NCI-H2196 (cell line): ENCODE measurements at regions not wholly inside any gene's neighbourhood (a gene's known extent, or its start where the extent isn't known, plus 50 kb on each side); places are given as distances from the start of the nearest gene placed in this dataset.

ENCODE experiments used
- DNase-seq: peaks from one replicate; lab custom pipeline; 2025; ENCODE audit not compliant: unreplicated experiment; lab: John Stamatoyannopoulos, UW

- no peak for DNase-seq
Measured at GRCh38 chr11:31865606-31866300, 54.6 kb upstream of the PAX6 start.

- DNase-seq: no peak
Measured at GRCh38 chr11:31863170-31863832, 52.2 kb upstream of the PAX6 start.

DNA sequence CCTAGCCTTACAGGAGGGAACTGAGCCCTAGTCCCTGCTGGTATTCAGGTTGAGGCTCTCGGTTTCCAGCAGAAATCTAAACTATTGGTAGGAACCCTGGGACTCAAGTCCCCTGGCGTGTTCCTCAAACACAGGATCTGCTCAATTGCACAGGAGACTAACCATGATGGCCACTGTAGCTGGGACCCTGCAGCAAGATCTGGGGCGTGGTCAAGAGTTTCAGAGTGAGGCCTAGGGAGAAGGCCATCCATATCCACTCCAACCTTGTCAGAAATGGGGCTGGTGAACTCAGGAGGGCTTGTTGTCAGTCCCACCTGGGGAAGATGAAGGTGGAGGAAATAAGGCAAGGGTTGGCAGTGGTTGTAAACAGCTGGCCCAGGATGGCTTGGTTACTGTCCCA is 49.9 kb upstream of the PAX6 start:
- DNase-seq: no peak
